Activated CD8-positive, alpha-beta memory T cell treated with anti-CD3 and anti-CD28 coated beads, Interleukin-2, amount 50 U/mL, for 24 hours (primary cell): ENCODE measurements at regions not wholly inside any gene's neighbourhood (a gene's known extent, or its start where the extent isn't known, plus 50 kb on each side); places are given as distances from the start of the nearest gene placed in this dataset.

ENCODE experiments used
- DNase-seq: peaks from one replicate; pipeline ENCODE4 v3.0.0-alpha.2; 2020; ENCODE audit errors: extremely low read depth

DNA sequence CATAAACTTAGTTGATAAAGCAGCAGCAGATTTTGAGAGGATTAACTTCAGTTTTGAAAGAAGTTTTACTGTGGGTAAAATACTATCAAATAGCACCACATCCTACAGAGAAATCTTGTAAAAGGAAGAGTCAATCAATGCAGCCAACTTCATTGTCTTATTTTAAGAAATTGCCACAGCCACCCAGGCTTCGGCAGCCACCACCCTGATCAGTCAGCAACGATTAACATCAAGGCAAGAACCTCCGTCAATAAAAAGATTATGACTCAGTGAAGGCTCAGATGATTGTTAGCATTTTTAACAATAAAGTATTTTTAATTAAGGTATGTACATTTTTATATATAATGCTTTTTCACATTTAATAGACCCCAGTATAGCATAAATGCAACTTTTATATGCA is 122.3 kb upstream of the NR4A3 start:
- no peak for DNase-seq

DNA sequence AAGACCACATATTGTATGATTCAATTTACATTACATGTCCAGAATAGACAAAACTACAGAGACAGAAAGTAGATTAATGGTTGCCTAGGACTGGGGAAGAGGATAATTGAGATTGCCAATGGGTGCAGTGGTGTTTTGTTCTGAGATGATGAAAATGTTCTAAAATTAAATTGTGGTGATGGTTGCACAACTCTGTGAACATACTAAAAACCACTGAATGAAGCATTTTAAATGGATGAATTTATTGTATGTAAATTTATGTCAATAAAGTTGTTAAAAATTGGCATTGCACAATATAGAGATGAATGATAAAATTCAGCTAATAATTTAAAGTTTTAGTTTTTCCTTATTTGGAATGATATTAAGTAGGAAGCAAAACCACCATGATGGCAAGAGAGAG is 109.5 kb upstream of the NR4A3 start:
- no peak for DNase-seq

DNA sequence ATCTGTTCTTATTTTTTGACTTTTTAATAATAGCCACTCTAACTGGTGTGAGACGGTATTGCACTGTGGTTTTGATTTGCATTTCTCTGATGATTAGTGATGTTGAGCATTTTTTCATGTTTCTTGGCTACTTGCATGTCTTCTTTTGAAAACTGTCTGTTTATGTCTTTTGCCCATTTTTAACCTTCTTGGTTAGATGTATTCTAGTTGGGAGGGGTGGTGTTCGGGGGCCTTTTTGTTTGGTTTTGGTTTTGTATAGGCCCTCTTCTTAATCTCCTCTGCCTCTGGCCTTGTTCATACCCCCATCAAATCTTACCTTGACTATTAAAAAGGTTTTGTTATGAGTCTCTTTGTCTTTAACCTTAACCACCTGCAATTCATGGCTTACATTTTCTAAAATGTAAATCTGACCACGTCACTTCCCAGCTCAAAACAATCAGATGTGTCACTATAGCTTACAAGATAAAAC is 107.8 kb upstream of the NR4A3 start:
- no peak for DNase-seq

DNA sequence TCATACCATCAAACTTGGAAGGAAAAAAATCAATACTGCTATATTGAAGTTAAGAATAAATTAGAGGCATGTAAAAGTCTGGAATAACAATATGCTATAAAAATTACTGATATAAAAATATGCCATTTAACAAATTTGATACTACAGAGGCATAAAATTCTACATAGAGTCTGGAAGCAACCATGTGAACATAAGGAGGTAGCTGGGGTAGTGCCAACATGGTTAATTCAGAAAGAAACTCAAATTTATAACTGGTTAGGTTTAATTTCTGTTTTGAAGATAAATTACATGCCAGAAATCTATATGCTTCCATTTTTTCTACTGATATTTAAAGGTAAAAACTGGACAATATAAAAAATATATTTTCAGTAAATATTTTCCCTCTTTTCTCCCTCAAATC is 103.1 kb upstream of the NR4A3 start:
- DNase-seq = no peak

DNA sequence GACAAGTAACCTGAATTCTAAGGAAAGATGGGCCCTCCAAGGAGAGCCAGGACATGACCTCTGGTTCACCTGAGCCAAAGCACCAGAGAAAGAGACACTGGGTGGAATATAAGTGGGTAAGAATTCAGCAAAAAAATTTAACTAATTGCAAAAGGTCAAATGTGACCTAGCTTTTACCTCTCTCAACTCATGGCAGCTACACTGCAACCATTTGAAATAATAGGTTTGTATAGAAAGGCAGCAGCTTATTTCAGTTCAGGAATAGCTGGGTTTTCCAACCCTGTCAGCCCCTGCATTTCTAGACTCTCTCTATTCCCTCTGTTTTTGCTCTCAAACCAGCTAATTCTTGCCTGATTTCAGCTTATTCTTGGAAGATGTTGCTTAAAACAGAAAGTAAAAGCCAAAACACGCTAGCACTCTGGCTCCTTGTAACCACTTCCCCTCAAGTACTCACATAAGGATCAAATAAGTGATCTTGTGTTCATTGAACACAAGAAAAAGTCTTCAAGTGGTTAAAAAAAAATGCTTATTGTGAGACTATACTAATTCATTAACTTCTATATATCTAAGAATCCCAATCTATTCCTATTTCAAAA is 101.1 kb upstream of the NR4A3 start:
- no peak for DNase-seq

DNA sequence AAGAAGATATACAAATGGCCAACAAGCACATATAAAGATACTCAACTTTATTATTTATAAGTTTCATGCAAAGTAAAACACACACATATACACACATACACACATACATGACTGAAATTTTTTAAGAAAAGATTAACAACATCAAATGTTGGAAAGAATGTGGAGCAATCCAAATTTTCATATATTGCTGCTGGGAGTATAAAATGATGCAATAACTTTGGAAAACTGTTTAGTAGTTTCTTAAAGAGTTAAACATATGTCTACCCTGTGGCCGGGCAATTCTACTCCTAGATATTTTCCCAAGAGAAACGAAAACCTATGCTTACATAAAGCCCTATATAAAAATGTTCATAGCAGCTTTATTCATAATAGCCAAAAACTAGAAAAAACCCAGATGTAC is 99.8 kb upstream of the NR4A3 start:
- no peak for DNase-seq

DNA sequence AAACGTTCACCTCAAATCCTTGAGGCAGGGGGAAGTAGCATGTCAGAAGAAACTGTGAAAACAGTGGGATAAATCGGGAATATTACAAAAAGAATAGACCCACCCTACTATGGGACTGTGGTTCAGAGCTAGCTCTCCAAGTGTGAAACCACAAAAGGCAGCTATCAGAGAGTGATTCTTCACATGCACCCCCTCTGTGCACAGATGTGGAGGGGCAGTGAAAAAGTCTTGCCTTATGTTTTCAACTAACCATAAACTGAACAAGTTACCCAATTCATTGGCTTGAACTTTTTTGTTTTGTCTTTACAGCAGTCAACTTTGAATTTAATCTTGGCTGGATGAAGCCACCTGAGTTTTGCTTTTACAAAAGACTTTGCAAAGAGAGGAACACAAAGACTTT is 98.8 kb upstream of the NR4A3 start:
- DNase-seq = no peak

DNA sequence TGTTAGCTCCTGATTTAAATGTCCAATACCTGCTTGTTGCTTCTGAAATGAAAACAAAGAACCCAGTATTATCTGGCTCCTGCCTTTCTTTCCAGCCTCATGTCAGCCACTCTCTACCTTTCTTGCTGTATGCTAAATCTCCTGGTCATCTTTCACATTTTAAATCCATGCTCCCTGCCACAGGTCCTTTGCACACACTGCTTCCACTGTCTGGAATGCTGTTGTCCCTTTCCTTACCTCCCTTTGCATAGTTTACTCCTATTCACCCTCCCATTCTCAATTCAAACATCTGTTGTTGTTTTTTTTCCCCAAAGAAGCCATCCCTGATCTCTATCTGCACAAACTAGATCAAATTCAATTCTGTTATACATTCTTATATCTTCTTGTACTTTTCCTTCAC is 97.0 kb upstream of the NR4A3 start:
- DNase-seq = no peak

DNA sequence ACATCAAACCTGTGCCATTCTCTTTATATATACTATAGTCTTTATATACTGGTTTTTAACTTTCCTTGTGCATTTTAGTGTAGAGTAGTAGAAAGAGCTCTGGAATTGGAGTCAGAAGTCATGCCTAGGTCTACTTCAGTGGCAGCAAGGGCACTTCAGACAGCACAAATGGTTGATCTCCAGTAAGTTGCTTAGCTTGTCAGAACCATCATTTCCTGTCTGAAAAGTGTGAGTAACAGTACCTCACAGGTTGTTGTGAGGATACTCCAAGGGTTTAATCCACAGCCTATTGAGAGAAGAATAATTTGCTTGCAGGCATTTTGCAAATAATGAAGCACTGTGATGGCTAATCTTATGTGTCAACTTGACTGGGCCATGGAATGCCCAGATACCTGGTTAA is 95.8 kb upstream of the NR4A3 start:
- DNase-seq = no peak

DNA sequence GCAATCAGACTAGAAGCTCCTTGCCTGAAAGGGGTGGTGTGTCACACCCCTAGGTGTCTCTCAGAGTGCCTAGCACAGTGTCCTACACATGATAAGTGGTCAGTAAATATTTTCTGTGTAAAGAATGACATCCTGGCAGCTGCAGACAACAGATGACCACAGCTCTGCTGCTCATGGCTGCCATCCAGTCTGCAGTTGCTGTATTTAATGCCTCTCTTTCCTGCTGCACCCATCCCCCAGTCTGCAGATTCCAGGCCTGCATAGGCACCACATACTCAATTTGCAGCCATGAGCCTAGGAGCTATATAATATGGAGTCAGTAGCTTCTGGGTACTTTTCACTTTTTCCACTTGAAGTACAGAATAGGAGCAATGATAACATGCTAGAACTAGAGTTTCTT is 94.9 kb upstream of the NR4A3 start:
- DNase-seq = no peak

DNA sequence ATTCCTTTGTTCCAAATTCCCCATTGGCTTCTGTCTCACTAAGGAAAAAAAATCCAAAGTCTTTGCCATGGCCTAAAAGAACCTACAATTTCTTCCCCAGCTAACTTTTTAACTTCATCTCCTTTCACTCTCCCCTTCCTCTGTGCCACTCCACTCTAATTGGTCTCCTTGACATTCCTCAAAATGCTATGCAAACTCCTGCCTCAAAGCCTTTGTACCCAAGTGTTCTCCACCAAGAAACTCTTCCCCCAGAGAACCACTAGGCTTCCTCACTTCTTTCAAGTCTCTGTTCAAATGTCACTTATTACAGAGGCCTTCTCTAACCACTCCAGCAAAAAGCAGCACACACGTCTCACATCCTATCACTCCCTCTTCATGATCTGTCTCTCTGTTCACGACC is 91.6 kb upstream of the NR4A3 start:
- DNase-seq = no peak

DNA sequence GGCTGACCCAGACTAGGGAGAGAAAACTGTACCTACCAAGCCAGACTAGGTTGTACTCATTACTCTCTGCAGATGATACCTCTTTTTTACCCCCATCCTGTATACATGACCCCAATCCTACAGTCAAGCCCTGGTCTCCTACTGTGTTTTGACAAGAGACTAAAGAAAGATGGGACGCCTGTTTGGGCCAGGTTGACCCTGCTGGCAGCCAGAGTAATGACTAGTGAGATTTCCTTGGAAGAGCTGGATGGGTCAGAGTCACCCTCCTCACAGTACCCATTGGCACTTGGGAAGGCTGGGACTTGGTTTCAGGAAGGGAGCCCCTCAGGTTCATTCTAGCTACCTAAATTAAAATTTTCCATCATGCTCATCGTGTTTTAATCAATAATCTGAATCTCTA is 89.7 kb upstream of the NR4A3 start:
- DNase-seq = no peak

DNA sequence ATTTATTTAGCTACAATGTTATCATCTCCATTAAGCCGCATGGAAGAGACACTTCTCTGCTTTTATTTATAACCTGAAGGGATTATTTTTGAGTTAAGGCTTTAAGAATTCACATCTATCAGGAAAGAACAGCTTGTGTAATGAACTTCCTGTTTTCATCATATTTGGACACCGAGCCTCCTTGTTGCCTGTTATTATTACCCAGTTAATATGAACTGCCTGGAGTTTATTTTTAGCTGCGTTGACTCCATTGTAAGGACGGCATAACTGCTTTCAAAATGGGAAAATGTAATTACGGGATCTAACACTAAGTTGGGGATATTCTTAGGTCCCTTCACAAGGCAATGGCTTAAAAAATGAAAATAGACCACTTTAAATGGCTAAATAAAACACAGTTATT is 89.0 kb upstream of the NR4A3 start:
- no peak for DNase-seq

DNA sequence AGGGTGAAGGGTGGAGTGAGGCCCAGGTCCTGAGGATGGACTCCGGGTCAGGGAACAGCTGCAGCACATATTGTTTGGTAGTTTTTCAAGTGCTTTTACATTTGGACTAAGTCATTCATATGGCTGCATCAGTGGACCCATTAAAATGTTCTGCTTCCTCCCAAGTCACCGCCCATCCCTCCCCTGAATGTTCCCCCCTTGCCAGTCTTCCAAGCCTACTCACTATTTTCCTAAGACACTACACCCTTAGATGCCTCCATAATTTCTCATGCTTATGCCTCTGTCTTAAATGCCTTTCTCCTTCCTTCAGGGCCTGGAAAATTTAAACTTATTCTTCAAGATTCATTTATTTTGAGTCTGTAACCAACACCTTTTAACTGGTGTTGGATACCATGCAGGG is 86.6 kb upstream of the NR4A3 start:
- DNase-seq = no peak

DNA sequence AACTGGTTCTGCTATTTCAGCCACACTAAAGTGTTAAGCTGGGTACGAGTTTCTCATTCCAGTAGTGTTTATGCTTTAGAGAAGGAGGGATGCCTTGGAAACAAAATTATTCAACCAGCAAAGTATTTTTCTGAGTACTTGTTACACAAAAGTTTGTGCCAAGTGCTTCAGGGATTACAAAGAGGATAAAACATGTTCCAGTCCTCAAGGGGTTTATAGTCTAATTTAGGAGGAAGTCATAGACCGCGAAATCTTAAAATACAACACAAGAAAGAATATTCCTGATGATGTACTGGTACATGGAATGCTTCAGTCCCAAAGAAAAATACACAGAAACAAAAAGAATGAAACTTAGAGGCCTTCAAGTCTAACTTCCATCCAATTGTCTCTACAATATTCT is 85.4 kb upstream of the NR4A3 start:
- DNase-seq = no peak

DNA sequence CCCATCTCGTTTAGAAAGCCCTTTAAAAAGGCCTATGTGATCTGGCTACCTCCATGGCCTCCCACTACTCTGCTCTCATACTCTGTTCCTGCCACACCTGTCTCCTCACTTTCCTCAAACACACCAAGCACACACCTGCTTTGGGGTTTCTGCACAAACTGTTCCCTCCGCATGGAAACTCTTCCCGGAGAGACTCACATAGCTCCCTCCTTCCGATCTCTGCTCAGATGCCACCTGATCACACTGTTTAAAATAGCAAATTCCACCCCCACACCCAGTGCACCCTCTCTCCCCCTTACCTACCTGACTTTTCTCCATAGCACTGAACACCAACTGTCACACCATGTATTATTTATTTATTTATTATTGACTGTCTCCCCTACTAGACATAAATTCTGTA is 84.0 kb upstream of the NR4A3 start:
- no peak for DNase-seq

DNA sequence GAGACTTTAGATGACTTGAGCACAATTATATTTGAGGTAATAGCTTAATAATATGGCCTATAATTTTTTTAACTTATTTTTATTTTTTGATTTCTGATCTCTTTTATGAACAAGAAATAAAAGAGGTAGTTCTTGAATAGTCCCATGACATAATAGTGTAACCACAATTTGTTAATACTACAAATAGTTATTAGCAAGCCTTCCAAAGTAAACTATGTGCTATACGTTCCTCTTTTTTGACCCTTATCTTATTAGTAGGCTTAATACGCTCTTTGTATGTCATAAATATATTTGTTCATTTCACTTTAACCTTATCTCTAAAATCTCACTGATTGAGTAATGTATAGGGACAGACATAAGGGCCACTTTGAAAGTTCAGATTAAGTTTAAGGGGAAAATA is 78.7 kb upstream of the NR4A3 start:
- no peak for DNase-seq

DNA sequence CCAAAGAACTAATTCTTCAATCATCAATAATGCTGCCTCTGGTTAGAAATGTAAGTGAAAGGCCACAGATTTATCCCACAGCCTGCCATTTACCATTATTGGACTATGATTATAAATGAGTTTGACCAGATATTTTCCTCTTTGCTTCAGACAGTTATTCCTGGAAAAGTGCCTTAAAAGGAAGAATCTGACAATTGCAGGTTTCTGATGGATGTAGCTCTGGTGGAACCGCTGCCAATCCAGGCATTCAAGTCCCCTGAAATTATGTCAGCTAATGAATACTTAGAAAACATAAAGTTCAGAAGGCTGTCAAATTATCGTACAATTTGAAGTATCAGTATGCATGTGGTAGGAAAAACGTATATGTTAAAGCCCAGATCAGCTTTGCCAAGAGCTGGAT is 78.2 kb upstream of the NR4A3 start:
- DNase-seq = no peak

DNA sequence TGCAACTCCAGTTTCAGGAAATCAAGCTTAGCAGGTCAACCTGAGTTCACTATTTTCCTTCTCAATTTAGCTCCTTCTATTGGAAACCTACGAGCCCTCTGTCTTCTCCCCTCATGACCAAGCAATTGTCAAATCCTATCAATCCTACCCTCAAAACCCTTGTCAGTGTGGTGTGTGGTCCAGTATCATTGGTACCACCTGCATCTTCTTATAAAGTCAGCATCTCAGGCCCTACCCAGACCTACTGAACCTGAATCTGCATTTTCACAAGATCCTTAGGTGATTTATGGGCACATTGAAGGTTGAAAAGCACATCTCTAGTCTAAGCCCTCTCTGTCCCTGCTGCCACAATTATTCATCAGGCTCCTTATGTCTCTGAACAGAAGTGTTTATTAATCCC is 77.6 kb upstream of the NR4A3 start:
- no peak for DNase-seq

DNA sequence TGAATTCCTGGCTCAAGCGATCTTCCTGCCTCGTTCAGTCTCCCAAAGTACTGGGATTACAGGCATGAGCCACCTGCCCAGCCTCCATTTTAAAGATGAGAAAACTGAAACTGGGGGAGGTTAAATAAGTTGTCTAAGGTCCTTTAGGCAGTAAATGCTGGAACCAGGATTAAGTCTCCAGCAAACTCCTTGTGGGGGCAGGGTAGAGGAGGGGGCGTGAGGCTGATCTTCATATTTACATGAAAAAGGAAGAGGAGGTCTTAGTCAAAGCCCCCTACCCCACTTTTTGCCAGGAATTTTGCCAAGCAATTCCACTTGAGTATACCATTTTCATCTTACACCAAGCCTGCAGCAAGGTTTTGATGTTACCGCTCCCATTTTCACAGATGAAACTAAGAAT is 76.6 kb upstream of the NR4A3 start:
- no peak for DNase-seq

DNA sequence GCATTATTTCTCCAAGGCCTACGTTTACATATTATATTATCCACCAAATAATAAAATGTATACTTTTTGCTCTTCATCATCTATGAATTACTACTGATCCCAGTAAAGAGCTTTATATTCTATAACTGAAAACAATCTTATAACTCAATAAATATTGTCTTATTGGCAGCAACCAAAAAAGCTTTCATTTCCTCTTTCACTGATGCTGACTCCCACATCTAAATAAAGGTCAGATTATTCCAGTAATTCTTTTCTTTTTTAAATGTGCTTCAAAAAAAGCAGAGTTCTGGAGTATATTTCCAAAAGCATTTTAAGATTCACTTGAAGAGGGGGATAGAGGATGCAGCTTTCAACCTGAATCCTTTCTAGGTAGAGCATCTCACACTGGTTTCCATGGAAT is 75.3 kb upstream of the NR4A3 start:
- DNase-seq = no peak

DNA sequence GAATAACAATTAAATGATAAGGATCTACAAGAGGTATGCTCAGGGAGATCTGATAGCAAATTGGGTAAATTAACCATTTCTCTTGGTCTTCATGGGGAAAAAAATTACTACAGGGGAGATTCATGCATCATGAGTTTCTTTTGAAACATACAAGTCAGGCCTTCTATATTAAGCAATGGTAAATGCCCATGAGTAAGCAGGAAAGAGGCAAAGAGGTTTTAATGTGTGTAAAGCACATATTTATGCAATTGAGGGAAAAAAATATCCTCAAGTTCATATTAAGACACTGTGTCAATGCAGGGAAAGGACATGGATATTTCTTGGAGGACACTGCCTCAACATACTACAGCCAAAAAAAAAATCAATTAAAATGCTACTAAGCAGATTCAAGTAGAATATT is 73.4 kb upstream of the NR4A3 start:
- no peak for DNase-seq

DNA sequence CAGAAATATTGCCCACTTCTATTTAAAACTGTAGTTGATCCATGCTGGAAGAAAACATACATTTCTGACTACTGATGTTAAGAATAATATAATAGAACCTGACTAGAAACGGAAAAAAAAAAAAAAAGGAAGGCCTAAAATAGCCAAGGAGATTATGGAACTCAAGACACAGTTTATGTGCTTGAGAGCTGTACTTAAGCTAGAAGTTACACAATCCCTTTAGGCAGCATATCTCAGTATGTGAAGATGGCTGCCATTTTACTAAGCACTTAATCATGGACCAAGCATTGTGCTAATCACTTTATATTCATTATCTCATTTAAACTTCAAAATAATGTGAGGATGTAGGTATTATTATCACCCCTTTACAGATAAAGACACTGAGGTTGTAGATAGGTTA is 73.0 kb upstream of the NR4A3 start:
- no peak for DNase-seq

DNA sequence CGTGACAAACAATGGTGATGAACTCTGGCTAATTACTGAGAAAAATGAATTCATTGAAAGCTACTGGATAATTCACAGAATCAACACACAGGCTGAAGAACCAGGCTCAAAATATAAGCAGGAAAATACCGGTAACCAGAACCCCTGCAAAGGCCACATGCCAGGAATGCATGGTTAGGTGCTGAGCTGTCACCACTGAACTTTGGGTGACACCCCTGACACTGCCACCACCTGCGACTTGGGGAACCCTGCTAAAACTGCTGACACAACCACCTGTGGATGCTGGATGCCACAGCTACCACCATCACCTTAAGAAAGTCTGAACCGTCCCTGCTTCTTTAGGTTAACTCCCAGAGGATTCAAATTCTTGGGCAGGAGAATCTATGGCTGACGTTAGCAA is 72.0 kb upstream of the NR4A3 start:
- DNase-seq = no peak

DNA sequence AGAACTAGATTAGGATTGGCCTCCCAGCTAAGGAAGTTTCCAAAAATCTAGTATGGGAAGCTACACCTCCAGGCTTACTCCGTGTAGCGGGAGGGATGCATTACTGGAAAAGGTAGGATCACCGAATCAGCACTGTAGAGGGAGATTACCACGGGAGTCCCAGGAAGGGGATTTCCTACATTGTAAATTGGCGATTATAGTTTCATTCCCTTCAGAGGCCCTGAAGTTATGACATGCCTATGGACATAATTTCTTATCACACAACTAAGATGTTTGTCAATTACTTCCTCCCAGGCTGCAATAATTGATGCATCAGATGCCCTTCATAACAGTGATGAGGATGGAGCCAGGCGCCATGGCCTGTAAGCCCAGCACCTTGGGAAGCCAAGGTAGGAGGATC is 71.2 kb upstream of the NR4A3 start:
- no peak for DNase-seq
